ENCODE measurements at regions not wholly inside any gene's neighbourhood (a gene's known extent, or its start where the extent isn't known, plus 50 kb on each side); places are given as distances from the start of the nearest gene placed in this dataset.

GRCh38 chrX:39150621-39151020 lies 349.4 kb downstream of the MID1IP1 start:
- no peak for DNase-seq

GRCh38 chrX:39152106-39152649 lies 350.9 kb downstream of the MID1IP1 start:
- DNase-seq, result no peak

GRCh38 chrX:39156051-39156450 lies 354.8 kb downstream of the MID1IP1 start:
- no peak for DNase-seq

- DNase-seq, result no peak
Measured at GRCh38 chrX:39157006-39157405, 355.7 kb downstream of the MID1IP1 start.

GRCh38 chrX:39157796-39158195 lies 356.5 kb downstream of the MID1IP1 start:
- no peak for DNase-seq

- no peak for DNase-seq
Measured at GRCh38 chrX:39158801-39159657, 357.8 kb downstream of the MID1IP1 start.

- no peak for DNase-seq
Measured at GRCh38 chrX:39159921-39160507, 358.8 kb downstream of the MID1IP1 start.

- DNase-seq, result no peak
Measured at GRCh38 chrX:39161611-39162255, 360.5 kb downstream of the MID1IP1 start.

- DNase-seq, result no peak
Measured at GRCh38 chrX:39162322-39162735, 361.1 kb downstream of the MID1IP1 start.

- no peak for DNase-seq
Measured at GRCh38 chrX:39163581-39164126, 362.4 kb downstream of the MID1IP1 start.

GRCh38 chrX:39164212-39164611 lies 363.0 kb downstream of the MID1IP1 start:
- no peak for DNase-seq

- no peak for DNase-seq
Measured at GRCh38 chrX:39165185-39165584, 363.9 kb downstream of the MID1IP1 start.

- no peak for DNase-seq
Measured at GRCh38 chrX:39165773-39166172, 364.5 kb downstream of the MID1IP1 start.

GRCh38 chrX:39167791-39168190 lies 366.5 kb downstream of the MID1IP1 start:
- DNase-seq, result no peak

- no peak for DNase-seq
Measured at GRCh38 chrX:39168609-39169008, 367.4 kb downstream of the MID1IP1 start.

- DNase-seq, result no peak
Measured at GRCh38 chrX:39169976-39170375, 368.7 kb downstream of the MID1IP1 start.

GRCh38 chrX:39170464-39170863 lies 369.2 kb downstream of the MID1IP1 start:
- DNase-seq, result no peak

GRCh38 chrX:39171686-39172085 lies 370.4 kb downstream of the MID1IP1 start:
- DNase-seq, result no peak

GRCh38 chrX:39174241-39174771 lies 373.0 kb downstream of the MID1IP1 start:
- no peak for DNase-seq

GRCh38 chrX:39174772-39175417 lies 373.6 kb downstream of the MID1IP1 start:
- no peak for DNase-seq

- no peak for DNase-seq
Measured at GRCh38 chrX:39175418-39176057, 374.3 kb downstream of the MID1IP1 start.

GRCh38 chrX:39176105-39176504 lies 374.8 kb downstream of the MID1IP1 start:
- no peak for DNase-seq

Data from NCI-H446 treated with DMSO at 0.1 percent for 48 hours (cell line).